ENCODE measurements at regions not wholly inside any gene's neighbourhood (a gene's known extent, or its start where the extent isn't known, plus 50 kb on each side); places are given as distances from the start of the nearest gene placed in this dataset.

DNA sequence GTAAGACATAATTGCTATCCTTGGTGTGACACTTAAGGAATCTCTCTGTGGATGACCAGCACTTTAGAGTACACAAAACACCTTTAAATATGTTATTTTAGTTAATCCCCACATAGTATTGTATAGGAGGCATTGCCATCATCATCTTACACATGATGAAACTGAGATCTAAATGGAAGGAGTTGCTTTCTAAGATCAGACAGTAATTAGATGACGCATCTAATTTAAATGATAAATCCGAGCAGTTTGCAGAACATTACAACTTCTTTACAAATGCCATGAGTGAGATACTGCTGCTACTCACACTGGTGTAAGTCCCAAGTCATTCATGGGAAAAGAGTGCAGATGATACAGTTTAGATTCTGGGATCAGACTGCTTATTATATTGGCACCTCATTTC lies 431.9 kb downstream of the MFSD1 start:
- TF ChIP-seq, protein P1, sequence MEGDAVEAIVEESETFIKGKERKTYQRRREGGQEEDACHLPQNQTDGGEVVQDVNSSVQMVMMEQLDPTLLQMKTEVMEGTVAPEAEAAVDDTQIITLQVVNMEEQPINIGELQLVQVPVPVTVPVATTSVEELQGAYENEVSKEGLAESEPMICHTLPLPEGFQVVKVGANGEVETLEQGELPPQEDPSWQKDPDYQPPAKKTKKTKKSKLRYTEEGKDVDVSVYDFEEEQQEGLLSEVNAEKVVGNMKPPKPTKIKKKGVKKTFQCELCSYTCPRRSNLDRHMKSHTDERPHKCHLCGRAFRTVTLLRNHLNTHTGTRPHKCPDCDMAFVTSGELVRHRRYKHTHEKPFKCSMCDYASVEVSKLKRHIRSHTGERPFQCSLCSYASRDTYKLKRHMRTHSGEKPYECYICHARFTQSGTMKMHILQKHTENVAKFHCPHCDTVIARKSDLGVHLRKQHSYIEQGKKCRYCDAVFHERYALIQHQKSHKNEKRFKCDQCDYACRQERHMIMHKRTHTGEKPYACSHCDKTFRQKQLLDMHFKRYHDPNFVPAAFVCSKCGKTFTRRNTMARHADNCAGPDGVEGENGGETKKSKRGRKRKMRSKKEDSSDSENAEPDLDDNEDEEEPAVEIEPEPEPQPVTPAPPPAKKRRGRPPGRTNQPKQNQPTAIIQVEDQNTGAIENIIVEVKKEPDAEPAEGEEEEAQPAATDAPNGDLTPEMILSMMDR (IDR thresholded peaks at IDR 0.05; ENCODE audit: low read length): no peak
- no peak for TF ChIP-seq EZH2 (optimal IDR thresholded peaks at IDR 0.05; ENCODE audit: low read depth, low read length)

Data from MM.1S (cell line).